A549 (cell line): ENCODE measurements at regions not wholly inside any gene's neighbourhood (a gene's known extent, or its start where the extent isn't known, plus 50 kb on each side); places are given as distances from the start of the nearest gene placed in this dataset.

Source experiments
- ATAC-seq, 2 experiments: fragments of 200-7000 bp in 1 of 2; fragments of >200 bp in 1 of 2; cut with Nextera tagmentation in 1 of 2; cut with Tn5 transposase in 1 of 2; 3 replicates each; pipeline versions ENCODE4 v1.8.0 to v1.9.1; 2018 to 2020; ENCODE audit warnings: mild to moderate bottlenecking in 1 of 2, moderate library complexity in 1 of 2
- CTCF ChIA-PET: fragments of 300-600 bp; sonication (Branson Sonifier 250); formaldehyde crosslinking; extraction: SDS; loops from one replicate; lab custom pipeline; 2021; ENCODE audit warnings: antibody characterized with exemption, inconsistent platforms; lab: Yijun Ruan, JAX
- POLR2A ChIA-PET: fragments of 350-600 bp; formaldehyde crosslinking; extraction: SDS; loops from one replicate; lab custom pipeline; 2021; ENCODE audit warnings: antibody characterized with exemption, inconsistent platforms; lab: Yijun Ruan, JAX
- DNase-seq, 2 experiments: peaks; one replicate each; pipeline versions ENCODE4 v3.0.0 to v3.0.0-alpha.2; 2011 to 2016; ENCODE audit warnings: low read depth in 1 of 2, low spot score in 1 of 2
- FAIRE-seq: peaks from 2 replicates; lab custom pipeline; 2011; peaks lifted over from hg19 to GRCh38; lab: Jason Lieb, UNC
- H3K27ac ChIP-seq, 2 experiments: fragments of >200 bp; sonication (Bioruptor Twin); formaldehyde crosslinking; 3 replicates each; pipeline ENCODE4 v1.5.1; 2016 to 2017
- H3K4me1 ChIP-seq: fragments of >200 bp; sonication (Bioruptor Twin); formaldehyde crosslinking; 3 replicates; pipeline ENCODE4 v1.6.1; 2016
- H3K4me2 ChIP-seq: fragments of >200 bp; sonication (Bioruptor Twin); formaldehyde crosslinking; 3 replicates; pipeline ENCODE4 v1.6.1; 2016
- H3K4me3 ChIP-seq: fragments of >200 bp; sonication (Bioruptor Twin); formaldehyde crosslinking; 3 replicates; pipeline ENCODE4 v1.5.1; 2016
- H3K9me3 ChIP-seq: fragments of >200 bp; sonication (Bioruptor Twin); formaldehyde crosslinking; 3 replicates; pipeline ENCODE4 v1.6.1; 2016
- BHLHE40 ChIP-seq: IDR thresholded peaks from 2 replicates; pipeline ENCODE4 v1.6.1; 2012; ENCODE audit warnings: low read depth, low read length, inconsistent platforms
- CBX8 ChIP-seq: fragments of 200-600 bp; sonication (generic); IDR thresholded peaks from 2 replicates; pipeline ENCODE4 v1.6.1; 2016
- CEBPB ChIP-seq, 2 experiments: fragments of >200 bp in 1 of 2; sonication (Bioruptor Twin) in 1 of 2; formaldehyde crosslinking in 1 of 2; IDR thresholded peaks; 2 replicates each; pipeline ENCODE4 v1.6.1; 2012 to 2016
- CHD4 ChIP-seq: fragments of 200-600 bp; sonication (generic); IDR thresholded peaks from 2 replicates; pipeline ENCODE4 v1.6.1; 2016; ENCODE audit warnings: antibody characterized with exemption, mild to moderate bottlenecking, borderline replicate concordance
- EHF ChIP-seq: fragments of 250-450 bp; sonication (Bioruptor Pico); IDR thresholded peaks from 2 replicates; pipeline ENCODE4 v1.5.0; 2020; ENCODE audit warnings: mild to moderate bottlenecking
- FOSB ChIP-seq: fragments of 250-450 bp; sonication (Bioruptor Pico); IDR thresholded peaks from 2 replicates; pipeline ENCODE4 v1.5.0; 2020; ENCODE audit warnings: mild to moderate bottlenecking, moderate library complexity
- FOSL2 ChIP-seq, 2 experiments: fragments of 450-650 bp in 1 of 2; fragments of >200 bp in 1 of 2; sonication (Bioruptor Twin) in 1 of 2; formaldehyde crosslinking; IDR thresholded peaks; 2 replicates each; pipeline versions ENCODE4 v1.5.0 to v1.6.1; 2016 to 2020; ENCODE audit warnings: mild to moderate bottlenecking in 1 of 2, moderate library complexity in 1 of 2
- HDAC2 ChIP-seq: fragments of 200-600 bp; sonication (generic); IDR thresholded peaks from 2 replicates; pipeline ENCODE4 v1.6.1; 2016
- HOXA7 ChIP-seq: fragments of 250-450 bp; sonication (Bioruptor Pico); IDR thresholded peaks from 2 replicates; pipeline ENCODE4 v1.5.0; 2020; ENCODE audit warnings: mild to moderate bottlenecking, moderate library complexity
- JUNB ChIP-seq: fragments of >200 bp; sonication (Bioruptor Twin); formaldehyde crosslinking; IDR thresholded peaks from 2 replicates; pipeline ENCODE4 v1.6.1; 2016
- KDM1A ChIP-seq: fragments of 200-600 bp; sonication (generic); IDR thresholded peaks from 2 replicates; pipeline ENCODE4 v1.6.1; 2016; ENCODE audit warnings: low read depth, mild to moderate bottlenecking
- MAFK ChIP-seq: fragments of 450-650 bp; IDR thresholded peaks from 2 replicates; pipeline ENCODE4 v1.6.1; 2014; ENCODE audit not compliant: partially characterized antibody
- MAZ ChIP-seq: fragments of 150-350 bp; IDR thresholded peaks from 2 replicates; pipeline ENCODE4 v1.6.1; 2014; ENCODE audit warnings: antibody characterized with exemption, low read depth, low read length, borderline replicate concordance
- NR3C1 ChIP-seq: fragments of >200 bp; sonication (Bioruptor Twin); formaldehyde crosslinking; IDR thresholded peaks from 3 replicates; pipeline ENCODE4 v1.6.1; 2017
- POLR2AphosphoS2 ChIP-seq: conservative IDR thresholded peaks from 2 replicates; pipeline ENCODE4 v1.6.1; 2012; ENCODE audit warnings: low read length, improper control_type of control experiment, inconsistent platforms
- RAD21 ChIP-seq, 2 experiments: fragments of >200 bp in 1 of 2; sonication (Bioruptor Twin) in 1 of 2; formaldehyde crosslinking in 1 of 2; IDR thresholded peaks in 1 of 2; conservative IDR thresholded peaks in 1 of 2; 2 replicates in 1 of 2; 3 replicates in 1 of 2; pipeline ENCODE4 v1.6.1; 2012 to 2018; ENCODE audit warnings: inconsistent platforms in 1 of 2
- SMC3 ChIP-seq: fragments of >200 bp; sonication (Bioruptor Twin); formaldehyde crosslinking; IDR thresholded peaks from 3 replicates; pipeline ENCODE4 v1.6.1; 2018; ENCODE audit warnings: inconsistent platforms
- TFCP2L1 ChIP-seq: fragments of 250-450 bp; sonication (Bioruptor Pico); IDR thresholded peaks from 2 replicates; pipeline ENCODE4 v1.5.0; 2021; ENCODE audit warnings: mild to moderate bottlenecking
- TP53 ChIP-seq: fragments of 250-450 bp; sonication (Bioruptor Pico); IDR thresholded peaks from 2 replicates; pipeline ENCODE4 v1.5.0; 2021; ENCODE audit warnings: mild to moderate bottlenecking, moderate library complexity
- ZFP36 ChIP-seq: fragments of 450-650 bp; IDR thresholded peaks from 2 replicates; pipeline ENCODE4 v1.6.1; 2014; ENCODE audit warnings: borderline replicate concordance; ENCODE audit not compliant: partially characterized antibody
- ZSCAN20 ChIP-seq: fragments of 250-450 bp; sonication (Bioruptor Pico); IDR thresholded peaks from 2 replicates; pipeline ENCODE4 v1.8.0; 2022; ENCODE audit warnings: mild to moderate bottlenecking, moderate library complexity
- WGBS: methylation state at CpG from one replicate; pipeline ENCODE4 v1.1.6; 2017; ENCODE audit errors: missing lambda C conversion rate; 5-methylcytosine and 5-hydroxymethylcytosine counted together
- TF ChIP-seq, protein P1 (sequence below): IDR thresholded peaks from 2 replicates; pipeline ENCODE4 v1.6.1; 2012; ENCODE audit warnings: low read depth, borderline replicate concordance
- TF ChIP-seq, protein P2 (sequence below): fragments of >200 bp; sonication (Bioruptor Twin); formaldehyde crosslinking; IDR thresholded peaks from 3 replicates; pipeline ENCODE4 v1.5.1; 2016
- TF ChIP-seq, protein P3 (sequence below): fragments of 450-650 bp; IDR thresholded peaks from 2 replicates; pipeline ENCODE4 v1.6.1; 2014; ENCODE audit warnings: antibody characterized with exemption
- TF ChIP-seq, protein P4 (sequence below): fragments of 150-350 bp; IDR thresholded peaks from 2 replicates; pipeline ENCODE4 v1.6.1; 2014; ENCODE audit warnings: low read depth, mild to moderate bottlenecking, low read length

DNA sequence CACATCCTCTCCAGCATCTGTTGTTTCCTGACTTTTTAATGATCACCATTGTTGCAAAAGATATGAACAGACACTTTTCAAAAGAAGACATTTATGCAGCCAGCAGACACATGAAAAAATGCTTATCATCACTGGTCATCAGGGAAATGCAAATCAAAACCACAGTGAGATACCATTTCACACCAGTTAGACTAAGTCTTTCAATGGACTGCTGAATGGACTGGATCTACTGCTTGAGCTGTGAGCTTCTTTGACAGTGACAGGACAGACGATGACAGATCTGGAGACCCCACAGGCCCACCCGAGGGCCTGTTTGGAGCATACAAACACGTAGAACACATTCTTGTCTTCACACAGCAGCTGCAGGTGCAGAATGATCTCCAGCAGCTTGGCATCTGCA, 266.1 kb upstream of the RIOK2 start:
- no peak overlapping the region for H3K27ac ChIP-seq
- H3K4me3 ChIP-seq, result no peak overlapping the region
- TF ChIP-seq CHD4 (no peak), RAD21 (conservative IDR thresholded peaks at IDR 0.05 in 1 of 2, IDR thresholded peaks at IDR 0.05 in 1 of 2) (no peak), EHF (CRISPR knock-in tag) (no peak), MAZ (no peak), HOXA7 (CRISPR knock-in tag) (no peak), FOSL2 (IDR thresholded peaks at IDR 0.05) (no peak), FOSL2 (CRISPR knock-in tag; IDR thresholded peaks at IDR 0.05) (no peak), TP53 (no peak), HDAC2 (no peak), ZFP36 (no peak), TFCP2L1 (CRISPR knock-in tag) (no peak), BHLHE40 (no peak), CEBPB (IDR thresholded peaks at IDR 0.05) (no peak), JUNB (no peak), POLR2AphosphoS2 (no peak), NR3C1 (no peak), MAFK (no peak)
- TF ChIP-seq, protein P1, sequence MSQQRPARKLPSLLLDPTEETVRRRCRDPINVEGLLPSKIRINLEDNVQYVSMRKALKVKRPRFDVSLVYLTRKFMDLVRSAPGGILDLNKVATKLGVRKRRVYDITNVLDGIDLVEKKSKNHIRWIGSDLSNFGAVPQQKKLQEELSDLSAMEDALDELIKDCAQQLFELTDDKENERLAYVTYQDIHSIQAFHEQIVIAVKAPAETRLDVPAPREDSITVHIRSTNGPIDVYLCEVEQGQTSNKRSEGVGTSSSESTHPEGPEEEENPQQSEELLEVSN, result no peak
- TF ChIP-seq, protein P2, sequence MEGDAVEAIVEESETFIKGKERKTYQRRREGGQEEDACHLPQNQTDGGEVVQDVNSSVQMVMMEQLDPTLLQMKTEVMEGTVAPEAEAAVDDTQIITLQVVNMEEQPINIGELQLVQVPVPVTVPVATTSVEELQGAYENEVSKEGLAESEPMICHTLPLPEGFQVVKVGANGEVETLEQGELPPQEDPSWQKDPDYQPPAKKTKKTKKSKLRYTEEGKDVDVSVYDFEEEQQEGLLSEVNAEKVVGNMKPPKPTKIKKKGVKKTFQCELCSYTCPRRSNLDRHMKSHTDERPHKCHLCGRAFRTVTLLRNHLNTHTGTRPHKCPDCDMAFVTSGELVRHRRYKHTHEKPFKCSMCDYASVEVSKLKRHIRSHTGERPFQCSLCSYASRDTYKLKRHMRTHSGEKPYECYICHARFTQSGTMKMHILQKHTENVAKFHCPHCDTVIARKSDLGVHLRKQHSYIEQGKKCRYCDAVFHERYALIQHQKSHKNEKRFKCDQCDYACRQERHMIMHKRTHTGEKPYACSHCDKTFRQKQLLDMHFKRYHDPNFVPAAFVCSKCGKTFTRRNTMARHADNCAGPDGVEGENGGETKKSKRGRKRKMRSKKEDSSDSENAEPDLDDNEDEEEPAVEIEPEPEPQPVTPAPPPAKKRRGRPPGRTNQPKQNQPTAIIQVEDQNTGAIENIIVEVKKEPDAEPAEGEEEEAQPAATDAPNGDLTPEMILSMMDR, result no peak
- TF ChIP-seq, protein P3, sequence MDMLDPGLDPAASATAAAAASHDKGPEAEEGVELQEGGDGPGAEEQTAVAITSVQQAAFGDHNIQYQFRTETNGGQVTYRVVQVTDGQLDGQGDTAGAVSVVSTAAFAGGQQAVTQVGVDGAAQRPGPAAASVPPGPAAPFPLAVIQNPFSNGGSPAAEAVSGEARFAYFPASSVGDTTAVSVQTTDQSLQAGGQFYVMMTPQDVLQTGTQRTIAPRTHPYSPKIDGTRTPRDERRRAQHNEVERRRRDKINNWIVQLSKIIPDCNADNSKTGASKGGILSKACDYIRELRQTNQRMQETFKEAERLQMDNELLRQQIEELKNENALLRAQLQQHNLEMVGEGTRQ, result no peak
- TF ChIP-seq, protein P4, sequence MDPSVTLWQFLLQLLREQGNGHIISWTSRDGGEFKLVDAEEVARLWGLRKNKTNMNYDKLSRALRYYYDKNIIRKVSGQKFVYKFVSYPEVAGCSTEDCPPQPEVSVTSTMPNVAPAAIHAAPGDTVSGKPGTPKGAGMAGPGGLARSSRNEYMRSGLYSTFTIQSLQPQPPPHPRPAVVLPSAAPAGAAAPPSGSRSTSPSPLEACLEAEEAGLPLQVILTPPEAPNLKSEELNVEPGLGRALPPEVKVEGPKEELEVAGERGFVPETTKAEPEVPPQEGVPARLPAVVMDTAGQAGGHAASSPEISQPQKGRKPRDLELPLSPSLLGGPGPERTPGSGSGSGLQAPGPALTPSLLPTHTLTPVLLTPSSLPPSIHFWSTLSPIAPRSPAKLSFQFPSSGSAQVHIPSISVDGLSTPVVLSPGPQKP, result no peak
- no peaks in the 10 kb centered on the region for H3K4me1 ChIP-seq
- ATAC-seq (no peak), FAIRE-seq (no peak), DNase-seq (no peak)
- CTCF ChIA-PET, result no interaction called here
- WGBS, result 6% methylated on average over 3 of the region's 3 CpGs
- H3K4me2 ChIP-seq, result no peak overlapping the region
- no peaks in the 10 kb centered on the region for H3K9me3 ChIP-seq
- POLR2A ChIA-PET, result no interaction called here

DNA sequence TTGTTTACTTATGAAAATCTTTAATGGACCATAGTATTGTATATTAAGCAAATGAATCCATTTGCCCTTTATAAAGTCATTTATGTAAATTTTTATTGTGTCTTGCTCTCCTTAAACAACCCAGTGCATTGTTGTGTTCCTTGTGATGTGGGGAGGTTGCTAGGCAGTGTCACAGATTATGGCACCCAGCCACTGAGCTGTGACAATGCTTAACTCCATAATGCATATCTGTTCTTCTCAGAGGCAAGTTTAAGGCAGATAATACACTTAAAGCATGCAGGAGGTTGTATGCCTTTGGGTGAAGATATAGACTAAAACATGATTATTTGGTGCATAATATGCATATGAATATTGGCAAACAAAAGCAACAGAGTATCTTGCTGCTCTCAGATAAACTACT, 269.6 kb upstream of the RIOK2 start:
- DNase-seq (no peak), FAIRE-seq (no peak), ATAC-seq (no peak)
- ChIA-PET CTCF (no interaction called here), POLR2A (no interaction called here)
- no peak overlapping the region for H3K4me3 ChIP-seq
- no peak overlapping the region for H3K4me2 ChIP-seq
- no peaks in the 10 kb centered on the region for H3K9me3 ChIP-seq
- TF ChIP-seq FOSB (CRISPR knock-in tag), result no peak
- TF ChIP-seq KDM1A, result no peak
- no peak for TF ChIP-seq ZSCAN20
- no peak for TF ChIP-seq SMC3
- TF ChIP-seq MAZ, result no peak
- no peak for TF ChIP-seq CBX8
- TF ChIP-seq BHLHE40, result no peak
- no peak for TF ChIP-seq ZFP36
- TF ChIP-seq EHF (CRISPR knock-in tag), result no peak
- TF ChIP-seq, protein P1, result no peak
- H3K27ac ChIP-seq, result no peak overlapping the region
- H3K4me1 ChIP-seq, result no peaks in the 10 kb centered on the region
